RWPE2 (cell line): ENCODE measurements at regions not wholly inside any gene's neighbourhood (a gene's known extent, or its start where the extent isn't known, plus 50 kb on each side); places are given as distances from the start of the nearest gene placed in this dataset.

Source experiments
- ATAC-seq: fragments of 200-7000 bp; cut with Tn5 transposase; 3 replicates; pipeline ENCODE4 v1.9.1; 2021; ENCODE audit warnings: low read depth
- DNase-seq: peaks from one replicate; pipeline ENCODE4 v3.0.0-alpha.2; 2020; ENCODE audit warnings: low spot score
- H3K27ac ChIP-seq: fragments of 450-650 bp; 2 replicates; pipeline ENCODE4 v1.5.1; 2017; ENCODE audit warnings: mild to moderate bottlenecking; ENCODE audit not compliant: poor library complexity, severe bottlenecking
- H3K27me3 ChIP-seq: fragments of 250-450 bp; sonication (Bioruptor Pico); 2 replicates; pipeline ENCODE4 v1.5.1; 2021; ENCODE audit warnings: mild to moderate bottlenecking, moderate library complexity; ENCODE audit not compliant: insufficient read depth, poor library complexity, severe bottlenecking
- H3K36me3 ChIP-seq: fragments of 250-450 bp; sonication (Bioruptor Pico); 2 replicates; pipeline ENCODE4 v1.5.1; 2020; ENCODE audit warnings: low read depth, mild to moderate bottlenecking, moderate library complexity
- H3K4me1 ChIP-seq: fragments of 250-450 bp; sonication (Bioruptor Pico); 2 replicates; pipeline ENCODE4 v1.5.1; 2021; ENCODE audit warnings: mild to moderate bottlenecking, moderate library complexity; ENCODE audit not compliant: insufficient read depth, poor library complexity, severe bottlenecking
- H3K4me3 ChIP-seq: fragments of 250-450 bp; sonication (Bioruptor Pico); 2 replicates; pipeline ENCODE4 v1.5.1; 2021; ENCODE audit warnings: mild to moderate bottlenecking, moderate library complexity; ENCODE audit not compliant: severe bottlenecking
- H3K9me3 ChIP-seq: fragments of 250-450 bp; sonication (Bioruptor Pico); 2 replicates; pipeline ENCODE4 v1.5.1; 2021; ENCODE audit warnings: mild to moderate bottlenecking, moderate library complexity; ENCODE audit not compliant: severe bottlenecking
- TF ChIP-seq, protein P1 (sequence below): fragments of 450-650 bp; IDR thresholded peaks from one replicate; pipeline ENCODE4 v1.5.1; 2017; ENCODE audit warnings: mild to moderate bottlenecking, moderate library complexity; ENCODE audit not compliant: poor library complexity, severe bottlenecking

DNA sequence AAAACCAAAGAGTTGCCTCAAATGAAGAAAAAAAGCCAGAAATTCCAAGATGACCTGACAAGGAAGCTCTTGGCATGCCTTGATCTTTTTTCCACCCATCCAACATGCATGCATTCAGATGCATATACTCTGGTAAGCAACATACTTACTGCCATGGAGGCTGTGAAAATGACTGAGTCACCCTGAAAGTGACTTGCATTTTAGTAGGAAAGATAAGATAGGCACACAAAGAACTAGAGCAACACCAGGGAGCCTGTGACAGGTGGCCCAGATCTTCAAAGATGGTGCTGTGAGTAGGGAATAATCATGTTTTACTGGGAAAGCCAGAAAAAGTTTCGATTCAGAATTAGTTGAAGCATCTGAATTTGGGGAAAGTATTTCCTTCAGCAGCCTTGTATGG, 185.1 kb upstream of the SLCO3A1 start:
- TF ChIP-seq, protein P1, sequence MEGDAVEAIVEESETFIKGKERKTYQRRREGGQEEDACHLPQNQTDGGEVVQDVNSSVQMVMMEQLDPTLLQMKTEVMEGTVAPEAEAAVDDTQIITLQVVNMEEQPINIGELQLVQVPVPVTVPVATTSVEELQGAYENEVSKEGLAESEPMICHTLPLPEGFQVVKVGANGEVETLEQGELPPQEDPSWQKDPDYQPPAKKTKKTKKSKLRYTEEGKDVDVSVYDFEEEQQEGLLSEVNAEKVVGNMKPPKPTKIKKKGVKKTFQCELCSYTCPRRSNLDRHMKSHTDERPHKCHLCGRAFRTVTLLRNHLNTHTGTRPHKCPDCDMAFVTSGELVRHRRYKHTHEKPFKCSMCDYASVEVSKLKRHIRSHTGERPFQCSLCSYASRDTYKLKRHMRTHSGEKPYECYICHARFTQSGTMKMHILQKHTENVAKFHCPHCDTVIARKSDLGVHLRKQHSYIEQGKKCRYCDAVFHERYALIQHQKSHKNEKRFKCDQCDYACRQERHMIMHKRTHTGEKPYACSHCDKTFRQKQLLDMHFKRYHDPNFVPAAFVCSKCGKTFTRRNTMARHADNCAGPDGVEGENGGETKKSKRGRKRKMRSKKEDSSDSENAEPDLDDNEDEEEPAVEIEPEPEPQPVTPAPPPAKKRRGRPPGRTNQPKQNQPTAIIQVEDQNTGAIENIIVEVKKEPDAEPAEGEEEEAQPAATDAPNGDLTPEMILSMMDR: no peak
- Histone ChIP-seq H3K4me1 (no peaks in the 10 kb centered on the region), H3K9me3 (no peaks in the 10 kb centered on the region), H3K4me3 (no peak overlapping the region), H3K36me3 (no peaks in the 10 kb centered on the region), H3K27ac (no peak overlapping the region), H3K27me3 (peaks cover 34% of the 10 kb centered on the region)
- DNase-seq (no peak), ATAC-seq (no peak)

GRCh38 chr15:91670108-91670507, 183.4 kb upstream of the SLCO3A1 start:
- no peaks in the 10 kb centered on the region for H3K9me3 ChIP-seq
- H3K4me1 ChIP-seq: no peaks in the 10 kb centered on the region
- peaks cover 19% of the 10 kb centered on the region for H3K27me3 ChIP-seq
- H3K27ac ChIP-seq: no peak overlapping the region
- no peak overlapping the region for H3K4me3 ChIP-seq
- TF ChIP-seq, protein P1: no peak
- no peak for ATAC-seq
- no peak for DNase-seq
- no peaks in the 10 kb centered on the region for H3K36me3 ChIP-seq

GRCh38 chr15:91678003-91678402, 175.5 kb upstream of the SLCO3A1 start:
- Histone ChIP-seq H3K27me3 (peaks cover 12% of the 10 kb centered on the region), H3K4me1 (no peaks in the 10 kb centered on the region), H3K27ac (no peak overlapping the region), H3K4me3 (no peak overlapping the region), H3K36me3 (no peaks in the 10 kb centered on the region), H3K9me3 (no peaks in the 10 kb centered on the region)
- ATAC-seq (peak; percentile 48; the same call in 1 of the 3 replicates), DNase-seq (no peak)
- TF ChIP-seq, protein P1: no peak

- TF ChIP-seq, protein P1: no peak
- H3K9me3 ChIP-seq: no peaks in the 10 kb centered on the region
- ATAC-seq: no peak
- no peak overlapping the region for H3K4me3 ChIP-seq
- H3K27me3 ChIP-seq: peaks cover 25% of the 10 kb centered on the region
- no peak for DNase-seq
- no peaks in the 10 kb centered on the region for H3K36me3 ChIP-seq
- H3K4me1 ChIP-seq: no peaks in the 10 kb centered on the region
- H3K27ac ChIP-seq: no peak overlapping the region
These were observed 174.1 kb upstream of the SLCO3A1 start for GRCh38 chr15:91679447-91679846.

GRCh38 chr15:91685436-91685835, 168.1 kb upstream of the SLCO3A1 start:
- DNase-seq: no peak
- no peak overlapping the region for H3K27ac ChIP-seq
- TF ChIP-seq, protein P1: no peak
- H3K9me3 ChIP-seq: no peaks in the 10 kb centered on the region
- ATAC-seq: no peak
- peaks cover 33% of the 10 kb centered on the region for H3K27me3 ChIP-seq
- H3K4me1 ChIP-seq: no peaks in the 10 kb centered on the region
- H3K4me3 ChIP-seq: no peak overlapping the region
- no peaks in the 10 kb centered on the region for H3K36me3 ChIP-seq
